Fibroblast of lung (primary cell): ENCODE measurements at regions not wholly inside any gene's neighbourhood (a gene's known extent, or its start where the extent isn't known, plus 50 kb on each side); places are given as distances from the start of the nearest gene placed in this dataset.

Experiments
- DNase-seq, 2 donors: peaks; one replicate each; pipeline versions ENCODE4 v3.0.0 to v3.0.0-alpha.2; 2010; ENCODE audit warnings: low read depth in 2 of 2
- H2AFZ ChIP-seq: 2 replicates; pipeline ENCODE4 v1.5.1; 2012; ENCODE audit warnings: low read length, control low read depth, inconsistent platforms
- H3K27ac ChIP-seq: 2 replicates; pipeline ENCODE4 v1.5.1; 2011; ENCODE audit warnings: low read length, control low read depth; ENCODE audit not compliant: insufficient read depth
- H3K27me3 ChIP-seq: 2 replicates; pipeline ENCODE4 v1.5.1; 2011; ENCODE audit warnings: mild to moderate bottlenecking, low read length; ENCODE audit not compliant: control insufficient read depth, insufficient read depth
- H3K36me3 ChIP-seq: 2 replicates; pipeline ENCODE4 v1.5.1; 2011; ENCODE audit warnings: low read length; ENCODE audit not compliant: control insufficient read depth, insufficient read depth
- H3K4me1 ChIP-seq: 2 replicates; pipeline ENCODE4 v1.5.1; 2011; ENCODE audit warnings: low read length; ENCODE audit not compliant: control insufficient read depth, insufficient read depth; ENCODE audit errors: extremely low read depth
- H3K4me2 ChIP-seq: 2 replicates; pipeline ENCODE4 v1.5.1; 2011; ENCODE audit warnings: low read length, control low read depth; ENCODE audit not compliant: insufficient read depth; ENCODE audit errors: extremely low read depth
- H3K4me3 ChIP-seq, 4 experiments: fragments of 200-600 bp in 1 of 4; sonication (generic) in 1 of 4; replicated peaks in 1 of 4; 2 replicates each; pipeline ENCODE4 v1.5.1; 2011 to 2016; ENCODE audit warnings: low read length in 4 of 4, low read depth in 3 of 4, mild to moderate bottlenecking in 3 of 4, control low read depth in 2 of 4, inconsistent platforms in 1 of 4, mixed read lengths in 1 of 4; ENCODE audit not compliant: insufficient read depth in 1 of 4; ENCODE audit errors: control extremely low read depth in 1 of 4
- H3K79me2 ChIP-seq: 2 replicates; pipeline ENCODE4 v1.5.1; 2012; ENCODE audit warnings: mild to moderate bottlenecking, low read length, inconsistent platforms; ENCODE audit not compliant: control insufficient read depth, insufficient read depth
- H3K9ac ChIP-seq: 2 replicates; pipeline ENCODE4 v1.5.1; 2011; ENCODE audit warnings: mild to moderate bottlenecking, low read length, control low read depth; ENCODE audit not compliant: insufficient read depth
- H3K9me3 ChIP-seq: 2 replicates; pipeline ENCODE4 v1.5.1; 2012; ENCODE audit warnings: low read depth, low read length; ENCODE audit not compliant: control insufficient read depth, insufficient read depth
- H4K20me1 ChIP-seq: 2 replicates; pipeline ENCODE4 v1.5.1; 2011; ENCODE audit warnings: low read length; ENCODE audit not compliant: control insufficient read depth, insufficient read depth; ENCODE audit errors: extremely low read depth
- CTCF ChIP-seq, 2 donors: IDR thresholded peaks in 1 of 2; conservative IDR thresholded peaks in 1 of 2; 1 replicate in 1 of 2; 2 replicates in 1 of 2; pipeline ENCODE4 v1.5.1; 2011 to 2012; ENCODE audit warnings: low read length in 2 of 2, control low read depth in 1 of 2, inconsistent platforms in 1 of 2, low read depth in 1 of 2, mild to moderate bottlenecking in 1 of 2
- EZH2 ChIP-seq: IDR thresholded peaks from 2 replicates; pipeline ENCODE4 v1.5.1; 2012; ENCODE audit warnings: low read length, control low read depth, mild to moderate bottlenecking; ENCODE audit errors: missing control alignments

- no peak for DNase-seq
- Histone ChIP-seq H2AFZ (no peak overlapping the region), H3K27me3 (no peaks in the 10 kb centered on the region), H3K4me3 (no peak overlapping the region), H3K79me2 (no peaks in the 10 kb centered on the region), H3K9ac (no peak overlapping the region), H4K20me1 (no peaks in the 10 kb centered on the region), H3K4me1 (no peaks in the 10 kb centered on the region), H3K36me3 (no peaks in the 10 kb centered on the region), H3K9me3 (no peaks in the 10 kb centered on the region), H3K27ac (no peak overlapping the region), H3K4me2 (no peak overlapping the region)
- TF ChIP-seq EZH2 (no peak), CTCF (conservative IDR thresholded peaks at IDR 0.05 in 1 of 2, IDR thresholded peaks at IDR 0.05 in 1 of 2; ENCODE audit: low read depth in 1 of 2, low read length in 2 of 2) (no peak)
Measured at GRCh38 chr15:46703020-46703861, 1014.1 kb upstream of the SEMA6D start.

- no peaks in the 10 kb centered on the region for H3K79me2 ChIP-seq
- no peak overlapping the region for H3K9ac ChIP-seq
- H4K20me1 ChIP-seq: no peaks in the 10 kb centered on the region
- TF ChIP-seq EZH2 (no peak), CTCF (conservative IDR thresholded peaks at IDR 0.05 in 1 of 2, IDR thresholded peaks at IDR 0.05 in 1 of 2; ENCODE audit: low read depth in 1 of 2, low read length in 2 of 2) (no peak)
- no peaks in the 10 kb centered on the region for H3K27me3 ChIP-seq
- no peak for DNase-seq
- no peak overlapping the region for H3K4me2 ChIP-seq
- H3K27ac ChIP-seq: no peak overlapping the region
- no peak overlapping the region for H2AFZ ChIP-seq
- no peak overlapping the region for H3K4me3 ChIP-seq
- no peaks in the 10 kb centered on the region for H3K9me3 ChIP-seq
- H3K36me3 ChIP-seq: no peaks in the 10 kb centered on the region
- no peaks in the 10 kb centered on the region for H3K4me1 ChIP-seq
Measured at GRCh38 chr15:46703871-46704637, 1013.3 kb upstream of the SEMA6D start.

- no peak for DNase-seq
- Histone ChIP-seq H3K27me3 (no peaks in the 10 kb centered on the region), H3K9me3 (no peaks in the 10 kb centered on the region), H3K4me2 (no peak overlapping the region), H4K20me1 (no peaks in the 10 kb centered on the region), H3K79me2 (no peaks in the 10 kb centered on the region), H3K4me3 (no peak overlapping the region), H3K36me3 (no peaks in the 10 kb centered on the region), H3K4me1 (no peaks in the 10 kb centered on the region), H3K9ac (no peak overlapping the region), H3K27ac (no peak overlapping the region), H2AFZ (no peak overlapping the region)
- TF ChIP-seq CTCF (conservative IDR thresholded peaks at IDR 0.05 in 1 of 2, IDR thresholded peaks at IDR 0.05 in 1 of 2; ENCODE audit: low read depth in 1 of 2, low read length in 2 of 2) (no peak), EZH2 (no peak)
Measured at GRCh38 chr15:46707452-46707851, 1009.9 kb upstream of the SEMA6D start.
